A673 (cell line): ENCODE measurements at regions not wholly inside any gene's neighbourhood (a gene's known extent, or its start where the extent isn't known, plus 50 kb on each side); places are given as distances from the start of the nearest gene placed in this dataset.

ENCODE experiments used
- CTCF ChIP-seq: fragments of 300-800, 200-600 bp; sonication (generic); conservative IDR thresholded peaks from 2 replicates; pipeline ENCODE4 v1.5.1; 2017; ENCODE audit warnings: low read depth, mild to moderate bottlenecking, antibody characterized with exemption, low read length, moderate library complexity, mixed read lengths
- EZH2 ChIP-seq: fragments of 200-600 bp; sonication (generic); IDR thresholded peaks from 2 replicates; pipeline ENCODE4 v1.6.1; 2017; ENCODE audit warnings: borderline replicate concordance, low read depth, mild to moderate bottlenecking, mixed read lengths, antibody characterized with exemption, low read length; ENCODE audit not compliant: poor library complexity, severe bottlenecking

GRCh38 chr11:129728581-129728980 lies 87.1 kb upstream of the TMEM45B start:
- TF ChIP-seq CTCF (no peak), EZH2 (no peak)
